GM19463 (cell line): ENCODE measurements at regions not wholly inside any gene's neighbourhood (a gene's known extent, or its start where the extent isn't known, plus 50 kb on each side); places are given as distances from the start of the nearest gene placed in this dataset.
"Not testable (repeated sequence)": the region's sequence is repeated elsewhere in the genome, so short reads cannot be mapped to it uniquely, and the experiment has no call there.

Experiments used
- ATAC-seq: cut with Tn5 transposase; IDR thresholded peaks from one replicate; pipeline ENCODE4 v1.9.1; 2021; ENCODE audit warnings: mild to moderate bottlenecking, moderate library complexity; ENCODE audit not compliant: unreplicated experiment

DNA sequence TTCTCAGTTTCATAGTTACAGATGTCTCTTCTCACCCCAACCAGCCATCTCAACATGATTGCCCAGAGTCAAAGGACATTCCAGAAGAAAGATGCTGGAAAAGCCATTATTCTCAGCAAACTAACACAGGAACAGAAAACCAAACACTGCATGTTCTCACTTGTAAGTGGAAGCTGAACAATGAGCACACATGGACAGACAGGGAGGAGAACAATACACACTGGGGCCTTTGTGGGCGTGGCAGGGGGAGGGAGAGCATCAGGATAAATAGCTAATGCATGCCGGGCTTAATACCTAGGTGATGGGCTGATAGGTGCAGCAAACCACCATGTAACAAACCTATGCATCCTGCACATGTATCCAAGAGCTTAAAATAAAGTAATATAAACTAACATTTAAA, 437.8 kb upstream of the TUSC1 start:
- ATAC-seq: not testable (repeated sequence)

DNA sequence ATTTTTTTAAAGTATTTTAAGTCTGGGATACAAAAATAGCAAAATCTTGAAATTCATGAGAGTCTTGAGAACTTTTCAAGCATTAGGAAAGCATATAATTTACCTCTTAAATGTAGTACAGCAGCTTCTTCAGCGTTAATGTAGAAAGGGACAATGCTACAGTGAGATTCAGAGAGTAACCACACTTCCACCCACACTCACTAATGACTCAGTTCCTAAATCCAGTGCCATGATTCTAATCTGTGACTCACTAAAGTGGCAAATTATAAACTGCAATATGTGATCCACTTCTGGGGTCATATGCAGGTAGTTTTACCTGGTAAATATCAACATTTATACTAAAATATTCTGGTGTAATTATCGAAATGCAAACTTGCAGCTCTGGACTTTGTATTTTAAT, 434.5 kb upstream of the TUSC1 start:
- no peak for ATAC-seq

- ATAC-seq: no peak
These were observed 408.2 kb upstream of the TUSC1 start for GRCh38 chr9:26086396-26086795.

DNA sequence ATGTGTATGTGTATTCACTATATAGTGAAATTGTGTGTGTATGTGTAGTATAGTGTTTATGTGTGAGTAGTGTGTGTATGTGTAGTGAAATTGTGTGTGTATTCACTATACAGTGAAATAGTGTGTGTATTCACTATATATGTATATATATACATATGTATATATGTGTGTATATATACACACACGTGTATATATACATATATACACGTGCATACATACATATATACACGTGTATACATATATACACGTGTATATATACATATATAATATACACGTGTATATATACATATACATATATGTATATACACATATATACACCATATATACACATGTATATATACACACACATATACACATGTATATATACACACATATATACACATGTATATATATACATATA, 403.6 kb upstream of the TUSC1 start:
- ATAC-seq: no peak

GRCh38 chr9:26078706-26079105, 400.5 kb upstream of the TUSC1 start:
- ATAC-seq: no peak

GRCh38 chr9:26077860-26078259, 399.6 kb upstream of the TUSC1 start:
- ATAC-seq: no peak

- ATAC-seq: no peak
These were observed 389.4 kb upstream of the TUSC1 start for GRCh38 chr9:26067608-26068007.

DNA sequence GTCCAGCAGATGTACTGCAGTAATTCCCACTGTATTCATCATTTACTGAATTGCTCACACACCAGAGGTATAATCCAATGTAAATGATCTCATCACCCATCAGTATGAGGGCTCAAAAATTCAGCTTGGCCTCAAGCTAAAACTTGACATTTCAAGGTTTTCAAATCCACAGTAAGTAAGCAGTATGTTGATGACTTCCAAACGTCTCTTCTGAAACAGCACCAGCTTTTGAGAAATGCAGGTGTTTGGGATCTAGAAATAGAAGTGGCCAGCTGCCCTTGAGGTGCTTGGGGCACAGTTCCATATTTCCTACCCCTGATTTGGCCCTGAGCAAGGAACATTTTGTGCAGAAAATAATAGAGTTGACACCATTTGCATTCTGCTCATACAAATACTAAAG, 388.0 kb upstream of the TUSC1 start:
- no peak for ATAC-seq

DNA sequence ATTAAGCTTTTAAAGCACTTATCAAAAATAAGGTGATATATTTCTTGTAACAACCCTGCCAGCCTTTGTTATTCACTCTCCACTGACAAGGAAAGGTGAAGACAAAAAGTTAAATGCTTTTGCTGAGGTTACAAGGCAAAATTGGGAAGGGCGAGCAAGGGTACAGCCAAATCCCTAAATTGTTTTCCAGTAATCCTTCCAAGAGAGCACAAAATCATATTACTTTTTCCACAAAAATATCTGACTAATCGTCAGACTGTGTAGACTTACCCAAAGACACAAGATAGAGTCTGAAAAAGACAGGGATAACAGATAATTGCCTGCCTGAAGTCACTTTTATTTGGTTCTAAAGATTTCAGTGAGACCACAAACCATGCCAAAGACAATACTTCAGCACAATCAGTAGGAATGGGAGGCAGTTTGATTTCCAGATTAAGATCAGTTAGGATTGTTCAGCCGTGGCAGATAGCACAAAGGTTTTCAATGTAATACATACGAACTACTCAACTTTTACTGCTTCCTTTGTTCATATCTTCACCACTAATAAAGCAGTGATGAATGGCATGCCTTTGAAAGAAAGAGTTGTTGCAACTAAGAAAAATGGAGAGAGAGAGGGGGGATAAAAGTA, 383.8 kb upstream of the TUSC1 start:
- ATAC-seq: no peak

DNA sequence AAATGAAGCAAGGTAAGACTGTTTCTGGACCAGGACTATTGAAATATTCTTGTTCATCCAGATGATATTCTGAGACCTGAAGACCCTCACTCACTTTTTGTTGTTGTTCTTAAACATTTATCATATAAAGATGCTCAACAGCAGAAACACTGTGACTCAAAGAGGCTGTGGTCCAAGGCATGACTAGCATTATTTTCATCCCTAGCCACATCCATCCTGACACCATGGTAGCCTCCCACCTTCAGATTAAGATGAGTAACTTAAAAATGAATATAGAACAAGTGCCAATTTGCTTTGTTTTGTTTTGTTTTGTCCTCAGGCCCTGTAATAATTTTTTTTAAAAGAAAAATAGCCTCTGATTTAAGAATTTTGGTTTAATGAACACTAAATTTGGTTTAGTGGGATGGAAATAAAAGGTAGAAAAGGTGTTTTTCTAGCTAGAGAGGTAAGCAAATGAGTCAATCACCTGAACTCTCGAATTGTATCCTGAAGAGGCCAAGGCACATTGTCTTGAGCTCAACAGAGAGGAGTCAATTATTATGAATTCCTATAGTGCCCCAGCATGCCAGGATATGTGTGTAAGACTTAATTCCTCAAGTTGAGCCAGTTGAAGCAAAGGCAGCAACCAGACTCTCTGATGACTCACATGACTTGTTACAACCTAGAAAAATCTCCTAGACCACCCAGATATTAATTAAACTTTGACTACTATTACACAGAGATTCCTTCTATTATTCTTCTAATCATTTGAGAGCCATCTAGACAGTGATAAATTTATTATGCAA, 380.1 kb upstream of the TUSC1 start:
- ATAC-seq: no peak

DNA sequence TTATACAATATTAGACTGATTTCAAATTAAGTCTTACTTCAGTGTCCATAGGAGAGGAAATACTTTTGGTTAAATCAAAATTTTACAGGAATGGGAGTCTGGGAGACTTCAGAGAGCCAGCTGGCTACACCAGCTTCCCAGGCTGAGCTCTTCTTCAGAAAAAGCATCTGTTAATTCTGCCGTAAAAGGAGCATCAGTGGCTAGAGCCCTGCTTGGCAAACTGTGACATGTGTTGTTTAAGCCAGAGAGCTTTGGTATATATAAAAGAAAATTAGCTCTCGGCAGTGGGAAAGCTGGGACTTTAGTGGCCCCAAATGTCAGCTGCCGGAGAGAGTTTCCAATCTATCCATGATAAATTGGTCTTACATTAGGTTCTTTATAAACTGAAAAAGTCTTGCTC, 378.8 kb upstream of the TUSC1 start:
- ATAC-seq: no peak

GRCh38 chr9:26054600-26055520, 376.6 kb upstream of the TUSC1 start:
- ATAC-seq: no peak

GRCh38 chr9:26053954-26054353, 375.7 kb upstream of the TUSC1 start:
- no peak for ATAC-seq

DNA sequence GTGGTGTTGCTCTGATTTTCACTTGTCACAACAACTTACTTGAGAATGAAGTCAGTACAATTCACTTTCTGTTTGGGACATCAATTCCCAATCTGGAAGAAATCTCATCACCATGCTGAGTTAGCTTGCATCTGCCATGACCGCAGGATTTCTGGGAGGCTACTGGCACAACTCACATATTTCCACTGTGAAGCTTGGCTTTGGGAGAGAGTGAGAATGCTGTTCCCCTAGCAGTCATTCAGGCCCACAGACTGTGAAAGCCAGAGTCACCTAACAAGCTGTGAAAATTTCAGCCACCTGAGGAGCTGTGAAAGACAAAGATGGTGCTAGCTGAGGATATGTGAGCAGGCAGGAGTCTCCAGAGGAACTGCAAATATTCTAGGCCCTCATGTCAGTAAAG, 365.2 kb upstream of the TUSC1 start:
- no peak for ATAC-seq

DNA sequence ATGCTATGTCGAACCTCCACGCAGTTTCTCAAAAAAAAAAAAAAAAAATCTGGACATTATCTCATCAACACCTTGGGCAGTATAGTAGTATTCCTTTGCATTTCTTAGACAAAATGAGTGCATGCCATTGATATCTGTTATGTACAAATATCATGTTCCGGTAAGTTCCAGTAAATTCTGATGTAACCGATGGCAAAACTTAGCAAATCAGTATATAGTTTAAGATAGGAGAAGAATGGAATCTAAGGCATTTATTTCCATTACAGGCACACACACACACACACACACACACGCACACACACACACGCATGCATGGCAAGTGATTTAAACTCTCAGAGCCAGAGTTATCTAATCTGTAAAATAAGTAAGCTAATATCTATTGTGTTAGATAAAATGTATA, 356.5 kb upstream of the TUSC1 start:
- no peak for ATAC-seq

- no peak for ATAC-seq
These were observed 355.1 kb upstream of the TUSC1 start for GRCh38 chr9:26033336-26033735.

- no peak for ATAC-seq
These were observed 348.3 kb upstream of the TUSC1 start for GRCh38 chr9:26026423-26027100.

DNA sequence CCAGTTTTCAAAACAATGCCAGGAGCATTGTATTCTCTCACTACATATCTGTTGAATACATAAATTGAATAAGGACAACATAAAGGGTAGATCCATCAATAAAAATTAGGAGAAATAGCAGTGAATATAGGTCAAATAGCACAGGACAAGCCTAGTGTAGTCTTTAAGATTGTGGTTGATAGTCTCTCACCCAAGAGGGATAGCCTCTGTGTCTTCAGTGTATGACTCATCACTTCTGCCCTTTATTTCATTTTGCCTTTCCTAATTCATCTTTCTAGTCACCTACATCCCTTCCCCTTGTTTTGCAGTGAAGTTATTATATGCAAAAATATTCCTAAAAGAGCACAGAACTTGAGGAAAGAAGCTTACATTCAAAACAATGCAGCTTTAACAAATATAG, 335.0 kb upstream of the TUSC1 start:
- no peak for ATAC-seq

DNA sequence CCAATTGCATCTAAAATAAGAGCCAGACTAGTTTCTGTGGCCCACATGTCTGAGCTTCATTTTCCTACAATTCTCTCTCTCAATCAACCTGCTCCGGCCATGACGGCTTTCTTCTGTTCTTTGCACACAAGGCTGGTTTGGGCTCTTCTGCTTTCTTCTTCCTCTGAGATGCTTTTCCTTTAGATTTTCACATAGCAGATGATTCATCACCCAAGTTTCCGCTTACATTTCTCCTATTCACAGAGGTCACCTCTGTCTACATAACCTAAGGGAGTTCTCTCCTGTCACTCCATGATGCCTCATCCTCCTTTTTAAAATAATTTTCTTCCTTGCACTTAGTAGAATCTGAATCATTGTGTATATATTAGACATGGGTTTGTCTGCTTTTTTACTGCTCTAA, 334.6 kb upstream of the TUSC1 start:
- no peak for ATAC-seq

DNA sequence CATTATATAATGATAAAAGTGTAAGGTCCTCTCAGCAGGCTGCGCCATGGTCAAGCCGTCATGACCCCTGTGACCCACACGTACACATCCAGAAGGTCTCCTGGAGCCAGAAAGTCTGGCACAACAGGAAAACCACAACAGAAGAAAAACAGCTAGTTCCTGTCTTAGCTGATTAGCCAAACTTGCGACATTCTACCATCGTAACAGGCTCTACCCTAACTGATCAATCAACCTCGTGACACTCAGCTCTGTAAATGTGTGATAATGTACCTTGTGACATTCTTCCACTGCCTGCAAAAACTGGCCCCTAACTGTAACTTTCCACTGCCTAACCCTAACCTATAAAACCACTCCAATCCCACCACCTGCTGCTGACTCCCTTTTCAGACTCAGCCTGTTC, 316.4 kb upstream of the TUSC1 start:
- no peak for ATAC-seq

- no peak for ATAC-seq
These were observed 312.1 kb upstream of the TUSC1 start for GRCh38 chr9:25990376-25990775.
